Smooth muscle cell of the brain vasculature (primary cell): ENCODE measurements at regions not wholly inside any gene's neighbourhood (a gene's known extent, or its start where the extent isn't known, plus 50 kb on each side); places are given as distances from the start of the nearest gene placed in this dataset.
"Not testable (repeated sequence)": the region's sequence is repeated elsewhere in the genome, so short reads cannot be mapped to it uniquely, and the experiment has no call there.

Experiments
- DNase-seq: peaks from one replicate; pipeline ENCODE4 v3.0.0-alpha.2; 2012; ENCODE audit warnings: low read depth, low spot score

GRCh38 chr5:108696951-108697715 lies 50.6 kb upstream of the FER start:
- no peak for DNase-seq

- no peak for DNase-seq
These were observed 51.3 kb upstream of the FER start for GRCh38 chr5:108696407-108696806.

- no peak for DNase-seq
These were observed 59.2 kb upstream of the FER start for GRCh38 chr5:108688485-108688884.

GRCh38 chr5:108687595-108688200 lies 60.0 kb upstream of the FER start:
- no peak for DNase-seq

GRCh38 chr5:108686676-108687075 lies 61.0 kb upstream of the FER start:
- no peak for DNase-seq

- DNase-seq, result not testable (repeated sequence)
These were observed 62.1 kb upstream of the FER start for GRCh38 chr5:108685448-108686216.

- peak; percentile 37 for DNase-seq
These were observed 66.4 kb upstream of the FER start for GRCh38 chr5:108681079-108681921.

GRCh38 chr5:108678091-108678490 lies 69.6 kb upstream of the FER start:
- no peak for DNase-seq

- DNase-seq, result no peak
These were observed 72.0 kb upstream of the FER start for GRCh38 chr5:108675736-108676135.

- DNase-seq, result no peak
These were observed 75.1 kb upstream of the FER start for GRCh38 chr5:108672639-108673038.

GRCh38 chr5:108670591-108671289 lies 77.0 kb upstream of the FER start:
- no peak for DNase-seq

- no peak for DNase-seq
These were observed 78.2 kb upstream of the FER start for GRCh38 chr5:108669462-108669861.

- DNase-seq, result no peak
These were observed 86.0 kb upstream of the FER start for GRCh38 chr5:108661590-108662219.

GRCh38 chr5:108661024-108661423 lies 86.7 kb upstream of the FER start:
- no peak for DNase-seq

- DNase-seq, result no peak
These were observed 87.4 kb upstream of the FER start for GRCh38 chr5:108660291-108660690.

- no peak for DNase-seq
These were observed 88.2 kb upstream of the FER start for GRCh38 chr5:108659531-108659930.

- DNase-seq, result no peak
These were observed 91.8 kb upstream of the FER start for GRCh38 chr5:108655750-108656450.

- DNase-seq, result no peak
These were observed 93.6 kb upstream of the FER start for GRCh38 chr5:108654051-108654450.

GRCh38 chr5:108653201-108653600 lies 94.5 kb upstream of the FER start:
- no peak for DNase-seq

GRCh38 chr5:108650997-108651396 lies 96.7 kb upstream of the FER start:
- DNase-seq, result no peak
